Endothelial cell of umbilical vein (primary cell): ENCODE measurements at regions not wholly inside any gene's neighbourhood (a gene's known extent, or its start where the extent isn't known, plus 50 kb on each side); places are given as distances from the start of the nearest gene placed in this dataset.

Experiments
- BruUV-seq: library from RNA; stranded (reverse); fragments of 400-500 nt; replicated peaks from 2 replicates; lab custom pipeline; 2021; lab: Mats Ljungman, UMichigan
- CTCF ChIA-PET: fragments of 300-600, 350-600 bp; sonication (Branson Sonifier 250); formaldehyde crosslinking; loops from one replicate; lab custom pipeline; 2021; ENCODE audit warnings: antibody characterized with exemption, inconsistent platforms; lab: Charles Lee
- POLR2A ChIA-PET: fragments of 300-600, 350-600 bp; sonication (Branson Sonifier 250); formaldehyde crosslinking; loops from one replicate; lab custom pipeline; 2021; ENCODE audit warnings: antibody characterized with exemption, inconsistent platforms; lab: Charles Lee
- DNase-seq: peaks from one replicate; pipeline ENCODE4 v3.0.0-alpha.2; 2011; ENCODE audit warnings: low read depth, low spot score
- FAIRE-seq: peaks from 2 replicates; lab custom pipeline; 2011; peaks lifted over from hg19 to GRCh38; lab: Jason Lieb, UNC
- H2AFZ ChIP-seq: 2 replicates; pipeline ENCODE4 v1.6.0; 2012; ENCODE audit warnings: low read depth, low read length, control low read depth, inconsistent platforms
- H3K27ac ChIP-seq: 2 replicates; pipeline ENCODE4 v1.5.1; 2011; ENCODE audit warnings: low read depth, mild to moderate bottlenecking, control low read depth, low read length, moderate library complexity; ENCODE audit not compliant: insufficient read depth
- H3K27me3 ChIP-seq, 2 experiments: 2 replicates each; pipeline versions ENCODE4 v1.6.0 to v1.6.1; 2011; ENCODE audit warnings: low read length in 2 of 2, mixed read lengths in 1 of 2; ENCODE audit not compliant: control insufficient read depth in 2 of 2, insufficient read depth in 2 of 2
- H3K36me3 ChIP-seq, 2 experiments: 2 replicates in 1 of 2; 3 replicates in 1 of 2; pipeline ENCODE4 v1.5.1; 2011; ENCODE audit warnings: low read length in 2 of 2, mild to moderate bottlenecking in 1 of 2, moderate library complexity in 1 of 2; ENCODE audit not compliant: control insufficient read depth in 2 of 2, insufficient read depth in 2 of 2; ENCODE audit errors: extremely low read depth in 1 of 2
- H3K4me1 ChIP-seq: 3 replicates; pipeline ENCODE4 v1.5.1; 2011; ENCODE audit warnings: mild to moderate bottlenecking, low read length; ENCODE audit not compliant: control insufficient read depth, insufficient read depth; ENCODE audit errors: extremely low read depth
- H3K4me2 ChIP-seq: 2 replicates; pipeline ENCODE4 v1.6.1; 2011; ENCODE audit warnings: low read length, control low read depth, mixed read lengths; ENCODE audit not compliant: insufficient read depth
- H3K4me3 ChIP-seq, 3 experiments: fragments of 200-600 bp in 1 of 3; sonication (generic), shearing (Covaris generic) in 1 of 3; replicated peaks in 1 of 3; 2 replicates each; pipeline ENCODE4 v1.5.1; 2011 to 2016; ENCODE audit warnings: control low read depth in 3 of 3, low read length in 3 of 3, mild to moderate bottlenecking in 2 of 3, inconsistent platforms in 1 of 3, low read depth in 1 of 3, moderate library complexity in 1 of 3; ENCODE audit not compliant: insufficient read depth in 1 of 3
- H3K79me2 ChIP-seq: 2 replicates; pipeline ENCODE4 v1.6.0; 2012; ENCODE audit warnings: low read length, inconsistent platforms; ENCODE audit not compliant: control insufficient read depth, insufficient read depth
- H3K9ac ChIP-seq: replicated peaks from 2 replicates; pipeline ENCODE3; 2011; ENCODE audit warnings: low read length, control low read depth; ENCODE audit not compliant: insufficient read depth; ENCODE audit errors: extremely low read depth
- H3K9me1 ChIP-seq: replicated peaks from 3 replicates; pipeline ENCODE4 v1.6.0; 2011; ENCODE audit warnings: mild to moderate bottlenecking, low read length; ENCODE audit not compliant: control insufficient read depth, insufficient read depth; ENCODE audit errors: extremely low read depth
- H3K9me3 ChIP-seq: replicated peaks from 2 replicates; pipeline ENCODE4 v1.5.1; 2012; ENCODE audit warnings: low read length, inconsistent platforms; ENCODE audit not compliant: control insufficient read depth, insufficient read depth
- H4K20me1 ChIP-seq: replicated peaks from 2 replicates; pipeline ENCODE3; 2011; ENCODE audit warnings: mild to moderate bottlenecking, low read length; ENCODE audit not compliant: control insufficient read depth, insufficient read depth; ENCODE audit errors: extremely low read depth
- CTCF ChIP-seq, 2 donors: IDR thresholded peaks; 1 replicate in 1 of 2; 2 replicates in 1 of 2; pipeline ENCODE4 v1.5.1; 2011; ENCODE audit warnings: low read length in 2 of 2, mild to moderate bottlenecking in 2 of 2, moderate library complexity in 2 of 2, control low read depth in 1 of 2, inconsistent platforms in 1 of 2, low read depth in 1 of 2; ENCODE audit not compliant: insufficient read depth in 1 of 2; ENCODE audit errors: extremely low read depth in 1 of 2
- EZH2 ChIP-seq: IDR thresholded peaks from 2 replicates; pipeline ENCODE4 v1.6.1; 2012; ENCODE audit warnings: borderline replicate concordance, low read depth, mild to moderate bottlenecking, moderate library complexity, low read length, inconsistent platforms; ENCODE audit not compliant: severe bottlenecking
- FOS ChIP-seq: IDR thresholded peaks from 2 replicates; pipeline ENCODE4 v1.6.1; 2011; ENCODE audit warnings: mild to moderate bottlenecking, low read length, moderate library complexity, borderline replicate concordance; ENCODE audit not compliant: insufficient read depth
- GATA2 ChIP-seq: IDR thresholded peaks from 2 replicates; pipeline ENCODE4 v1.7.0; 2011; ENCODE audit warnings: low read depth, mild to moderate bottlenecking, moderate library complexity, mixed read lengths, low read length; ENCODE audit not compliant: insufficient read length, insufficient read depth
- JUN ChIP-seq: IDR thresholded peaks from 2 replicates; pipeline ENCODE4 v1.6.1; 2011; ENCODE audit warnings: borderline replicate concordance, low read depth; ENCODE audit not compliant: insufficient read length, insufficient read depth
- MAX ChIP-seq: IDR thresholded peaks from 2 replicates; pipeline ENCODE4 v1.6.1; 2011; ENCODE audit not compliant: insufficient read depth, insufficient read length
- MYC ChIP-seq: IDR thresholded peaks from one replicate; pipeline ENCODE4 v1.6.1; 2011; ENCODE audit warnings: mild to moderate bottlenecking, low read depth, low read length
- POLR2A ChIP-seq: IDR thresholded peaks from 2 replicates; pipeline ENCODE4 v1.6.1; 2012; ENCODE audit warnings: low read depth, mild to moderate bottlenecking, control low read depth, low read length
- POLR2AphosphoS5 ChIP-seq: IDR thresholded peaks from 2 replicates; pipeline ENCODE4 v1.6.1; 2012; ENCODE audit warnings: low read depth, mild to moderate bottlenecking, control low read depth, low read length, moderate library complexity; ENCODE audit not compliant: insufficient read depth
- dilution Hi-C: fragments of 300-500 bp; cut with MboI; formaldehyde crosslinking; loops from one replicate; pipeline ENCODE4 v1.15.0; 2019; ENCODE audit warnings: low sequenced_read_pairs; ENCODE audit not compliant: extremely low pct_ligation_motif_present
- intact Hi-C: fragments of 100-400 bp; cut with micrococcal nuclease; formaldehyde crosslinking; loops from one replicate; pipeline ENCODE4 v1.10.0; 2022

- Histone ChIP-seq H3K9me1 (no peaks in the 10 kb centered on the region), H3K4me2 (no peak overlapping the region), H3K4me3 (no peak overlapping the region), H3K27ac (no peak overlapping the region), H3K79me2 (no peaks in the 10 kb centered on the region), H4K20me1 (no peaks in the 10 kb centered on the region), H2AFZ (no peak overlapping the region), H3K9ac (no peak overlapping the region), H3K4me1 (no peaks in the 10 kb centered on the region), H3K9me3 (no peaks in the 10 kb centered on the region), H3K27me3 (no peaks in the 10 kb centered on the region), H3K36me3 (no peaks in the 10 kb centered on the region)
- intact Hi-C loops (no loop called here), dilution Hi-C loops (no loop called here)
- BruUV-seq = no TSS peak
- POLR2A ChIA-PET = no interaction called here
- no peak for DNase-seq
- CTCF ChIA-PET = no interaction called here
- TF ChIP-seq GATA2 (no peak), EZH2 (no peak), JUN (no peak), FOS (no peak), POLR2AphosphoS5 (no peak), CTCF (IDR thresholded peaks at IDR 0.05; ENCODE audit: extremely low read depth in 1 of 2, insufficient read depth in 1 of 2, low read depth in 1 of 2, low read length in 2 of 2) (no peak), POLR2A (no peak), MYC (no peak), MAX (no peak)
- FAIRE-seq = no peak
Measured at GRCh38 chr5:97888439-97888838, 705.4 kb upstream of the RIOK2 start.
